AG04450 (cell line): ENCODE measurements at regions not wholly inside any gene's neighbourhood (a gene's known extent, or its start where the extent isn't known, plus 50 kb on each side); places are given as distances from the start of the nearest gene placed in this dataset.

Experiments
- CTCF ChIA-PET: fragments of 300-600, 350-600 bp; formaldehyde crosslinking; extraction: SDS; loops from one replicate; lab custom pipeline; 2022; ENCODE audit warnings: antibody characterized with exemption, inconsistent platforms; lab: Charles Lee
- POLR2A ChIA-PET: fragments of 350-600 bp; formaldehyde crosslinking; extraction: SDS; loops from one replicate; lab custom pipeline; 2021; ENCODE audit warnings: antibody characterized with exemption, inconsistent platforms; lab: Yijun Ruan, JAX
- DNase-seq: peaks from one replicate; pipeline ENCODE4 v3.0.0-alpha.2; 2011; ENCODE audit warnings: low read depth, low spot score
- H3K27ac ChIP-seq: one replicate; pipeline ENCODE4 v1.5.1; 2012; ENCODE audit warnings: low read depth, low read length, control low read depth
- H3K27me3 ChIP-seq: one replicate; pipeline ENCODE4 v1.6.0; 2012; ENCODE audit warnings: low read length; ENCODE audit not compliant: control insufficient read depth, insufficient read depth
- H3K4me3 ChIP-seq: 2 replicates; pipeline ENCODE4 v1.5.1; 2011; ENCODE audit warnings: mild to moderate bottlenecking, low read depth, low read length, control low read depth
- H3K9me3 ChIP-seq: 2 replicates; pipeline ENCODE4 v1.5.1; 2012; ENCODE audit warnings: low read length; ENCODE audit not compliant: control insufficient read depth, insufficient read depth
- CTCF ChIP-seq: IDR thresholded peaks from 2 replicates; pipeline ENCODE4 v1.5.1; 2011; ENCODE audit warnings: low read depth, low read length, control low read depth, inconsistent platforms

- ChIA-PET CTCF (no interaction called here), POLR2A (no interaction called here)
- Histone ChIP-seq H3K4me3 (no peak overlapping the region), H3K27me3 (no peaks in the 10 kb centered on the region), H3K27ac (no peak overlapping the region), H3K9me3 (peaks cover 5% of the 10 kb centered on the region)
- no peak for DNase-seq
- TF ChIP-seq CTCF: no peak
Observed at GRCh38 chr4:36815536-36815935, 429.0 kb upstream of the NWD2 start.

- DNase-seq: no peak
- TF ChIP-seq CTCF: no peak
- no peaks in the 10 kb centered on the region for H3K27me3 ChIP-seq
- CTCF ChIA-PET: no interaction called here
- peaks cover 17% of the 10 kb centered on the region for H3K9me3 ChIP-seq
- no peak overlapping the region for H3K27ac ChIP-seq
- no peak overlapping the region for H3K4me3 ChIP-seq
- POLR2A ChIA-PET: no interaction called here
Observed at GRCh38 chr4:36823199-36823967, 421.2 kb upstream of the NWD2 start.

- POLR2A ChIA-PET: no interaction called here
- DNase-seq: no peak
- no peak for TF ChIP-seq CTCF
- CTCF ChIA-PET: no interaction called here
- Histone ChIP-seq H3K27ac (peak overlapping the region; percentile 1), H3K9me3 (peaks cover 17% of the 10 kb centered on the region), H3K27me3 (no peaks in the 10 kb centered on the region), H3K4me3 (no peak overlapping the region)
Observed at GRCh38 chr4:36824682-36825081, 419.9 kb upstream of the NWD2 start.

- peaks cover 2% of the 10 kb centered on the region for H3K9me3 ChIP-seq
- no peak overlapping the region for H3K4me3 ChIP-seq
- POLR2A ChIA-PET: no interaction called here
- no peak for DNase-seq
- no peak for TF ChIP-seq CTCF
- no peaks in the 10 kb centered on the region for H3K27me3 ChIP-seq
- CTCF ChIA-PET: no interaction called here
- no peak overlapping the region for H3K27ac ChIP-seq
Observed at GRCh38 chr4:36835246-36835645, 409.3 kb upstream of the NWD2 start.

- no peak overlapping the region for H3K4me3 ChIP-seq
- POLR2A ChIA-PET: no interaction called here
- no peak for DNase-seq
- no peak for TF ChIP-seq CTCF
- CTCF ChIA-PET: no interaction called here
- H3K27ac ChIP-seq: no peak overlapping the region
- H3K9me3 ChIP-seq: peaks cover 7% of the 10 kb centered on the region; the same call in 1 of the 2 replicates
- no peaks in the 10 kb centered on the region for H3K27me3 ChIP-seq
Observed at GRCh38 chr4:36841583-36842326, 402.8 kb upstream of the NWD2 start.
